ENCODE measurements at regions not wholly inside any gene's neighbourhood (a gene's known extent, or its start where the extent isn't known, plus 50 kb on each side); places are given as distances from the start of the nearest gene placed in this dataset.
"Not testable (repeated sequence)": the region's sequence is repeated elsewhere in the genome, so short reads cannot be mapped to it uniquely, and the experiment has no call there.

GRCh38 chr7:6889252-6889812 lies 63.3 kb upstream of the CCZ1B start:
- 41% methylated on average over 8 of the region's 8 CpGs for WGBS (ENCODE audit: missing lambda C conversion rate)
- Histone ChIP-seq H3K4me2 (no peak overlapping the region), H3K9me3 (no peaks in the 10 kb centered on the region), H3K4me3 (no peak overlapping the region), H3K27ac (no peak overlapping the region), H3K4me1 (no peaks in the 10 kb centered on the region)
- CTCF ChIA-PET = no interaction called here
- ATAC-seq (no peak), FAIRE-seq (no peak), DNase-seq (ENCODE audit: low read depth in 1 of 2, low spot score in 1 of 2) (no peak)
- TF ChIP-seq MAZ (IDR thresholded peaks at IDR 0.05; ENCODE audit: borderline replicate concordance, low read depth, low read length) = no peak
- POLR2A ChIA-PET = no interaction called here

- not testable (repeated sequence) for H3K4me1 ChIP-seq, ATAC-seq, H3K4me3 ChIP-seq
Observed at GRCh38 chr7:6902097-6902518, 76.0 kb upstream of the CCZ1B start.

GRCh38 chr7:6903289-6903688 lies 77.2 kb upstream of the CCZ1B start:
- H3K27ac ChIP-seq; ATAC-seq; H3K4me2 ChIP-seq; FAIRE-seq; H3K9me3 ChIP-seq; DNase-seq (ENCODE audit: low read depth in 1 of 2, low spot score in 1 of 2); H3K4me3 ChIP-seq; POLR2A ChIA-PET; H3K4me1 ChIP-seq: not testable (repeated sequence)
- CTCF ChIA-PET = interaction anchor here (1.2 kb wide), 1 partner anchor 27 kb away, joined by 3 read pairs; no protein-coding TSS in a partner anchor
- WGBS (ENCODE audit: missing lambda C conversion rate) = 55% methylated on average over 5 of the region's 7 CpGs

More at GRCh38 chr7:6902097-6902518, 76.0 kb upstream of the CCZ1B start:
- CTCF ChIA-PET; H3K4me2 ChIP-seq; POLR2A ChIA-PET; DNase-seq (ENCODE audit: low read depth in 1 of 2, low spot score in 1 of 2); H3K27ac ChIP-seq; FAIRE-seq; H3K9me3 ChIP-seq: not testable (repeated sequence)
- WGBS (ENCODE audit: missing lambda C conversion rate) = 33% methylated on average over 4 of the region's 4 CpGs

- POLR2A ChIA-PET; H3K27ac ChIP-seq; H3K4me2 ChIP-seq; H3K4me3 ChIP-seq; DNase-seq (ENCODE audit: low read depth in 1 of 2, low spot score in 1 of 2); H3K9me3 ChIP-seq; ATAC-seq; FAIRE-seq; H3K4me1 ChIP-seq: not testable (repeated sequence)
- CTCF ChIA-PET = interaction anchor here (1.2 kb wide), 1 partner anchor 26 kb away, joined by 3 read pairs; no protein-coding TSS in a partner anchor
- WGBS (ENCODE audit: missing lambda C conversion rate) = 23% methylated on average over 3 of the region's 4 CpGs
Observed at GRCh38 chr7:6903792-6904191, 77.7 kb upstream of the CCZ1B start.

GRCh38 chr7:6917258-6917657 lies 91.2 kb upstream of the CCZ1B start:
- no peak overlapping the region for H3K4me3 ChIP-seq
- no peak for TF ChIP-seq TFCP2L1 (CRISPR knock-in tag; IDR thresholded peaks at IDR 0.05)
- no peak for TF ChIP-seq RNF2 (IDR thresholded peaks at IDR 0.05; ENCODE audit: borderline replicate concordance, low read depth)
- no peak for TF ChIP-seq CEBPB (IDR thresholded peaks at IDR 0.05)
- TF ChIP-seq ZFP36 (IDR thresholded peaks at IDR 0.05; ENCODE audit: borderline replicate concordance, partially characterized antibody) = no peak
- TF ChIP-seq FOSL2 (IDR thresholded peaks at IDR 0.05) = no peak
- no peak for TF ChIP-seq FOSL2 (CRISPR knock-in tag; IDR thresholded peaks at IDR 0.05)
- no peak for TF ChIP-seq BHLHE40 (IDR thresholded peaks at IDR 0.05; ENCODE audit: low read depth, low read length)
- no peak for TF ChIP-seq HOXA7 (CRISPR knock-in tag; IDR thresholded peaks at IDR 0.05)
- TF ChIP-seq NPAS2 (CRISPR knock-in tag; IDR thresholded peaks at IDR 0.05; ENCODE audit: borderline replicate concordance) = no peak
- no peak for TF ChIP-seq E2F6 (IDR thresholded peaks at IDR 0.05; ENCODE audit: borderline replicate concordance, low read depth)
- ATAC-seq (no peak), DNase-seq (ENCODE audit: low read depth in 1 of 2, low spot score in 1 of 2) (no peak), FAIRE-seq (no peak)
- H3K27ac ChIP-seq = no peak overlapping the region
- H3K9me3 ChIP-seq = no peaks in the 10 kb centered on the region
- CTCF ChIA-PET = no interaction called here
- no peak overlapping the region for H3K4me2 ChIP-seq
- POLR2A ChIA-PET = no interaction called here
- no peaks in the 10 kb centered on the region for H3K4me1 ChIP-seq
- WGBS (ENCODE audit: missing lambda C conversion rate) = 40% methylated on average over 7 of the region's 7 CpGs

- CTCF ChIA-PET; FAIRE-seq; H3K27ac ChIP-seq; H3K4me2 ChIP-seq; H3K9me3 ChIP-seq; H3K4me1 ChIP-seq; ATAC-seq; DNase-seq (ENCODE audit: low read depth in 1 of 2, low spot score in 1 of 2); POLR2A ChIA-PET; H3K4me3 ChIP-seq: not testable (repeated sequence)
- WGBS (ENCODE audit: missing lambda C conversion rate) = 54% methylated on average over 9 of the region's 9 CpGs
Observed at GRCh38 chr7:6919169-6919568, 93.1 kb upstream of the CCZ1B start.

- POLR2A ChIA-PET; H3K4me3 ChIP-seq; H3K4me2 ChIP-seq; ATAC-seq; DNase-seq (ENCODE audit: low read depth in 1 of 2, low spot score in 1 of 2); CTCF ChIA-PET; FAIRE-seq; H3K9me3 ChIP-seq; H3K4me1 ChIP-seq; H3K27ac ChIP-seq: not testable (repeated sequence)
- WGBS (ENCODE audit: missing lambda C conversion rate) = 78% methylated on average over 7 of the region's 10 CpGs
Observed at GRCh38 chr7:6924523-6924922, 98.4 kb upstream of the CCZ1B start.

GRCh38 chr7:6926193-6927174 lies 100.4 kb upstream of the CCZ1B start:
- DNase-seq (ENCODE audit: low read depth in 1 of 2, low spot score in 1 of 2); H3K4me2 ChIP-seq; POLR2A ChIA-PET; ATAC-seq; H3K9me3 ChIP-seq; CTCF ChIA-PET; H3K4me3 ChIP-seq; H3K4me1 ChIP-seq; FAIRE-seq; H3K27ac ChIP-seq: not testable (repeated sequence)
- 75% methylated on average over 16 of the region's 26 CpGs for WGBS (ENCODE audit: missing lambda C conversion rate)

GRCh38 chr7:6927643-6928042 lies 101.6 kb upstream of the CCZ1B start:
- H3K9me3 ChIP-seq; H3K4me3 ChIP-seq; FAIRE-seq; DNase-seq (ENCODE audit: low read depth in 1 of 2, low spot score in 1 of 2); ATAC-seq; H3K4me2 ChIP-seq; H3K4me1 ChIP-seq; H3K27ac ChIP-seq; POLR2A ChIA-PET: not testable (repeated sequence)
- CTCF ChIA-PET = interaction anchor here (1.5 kb wide), 1 partner anchor 337 kb away, joined by 4 read pairs; the partner anchor contains the start of gene INTS15
- 81% methylated on average over 8 of the region's 8 CpGs for WGBS (ENCODE audit: missing lambda C conversion rate)

Measured in A549 (cell line).